ENCODE measurements at regions not wholly inside any gene's neighbourhood (a gene's known extent, or its start where the extent isn't known, plus 50 kb on each side); places are given as distances from the start of the nearest gene placed in this dataset.
"Not testable (repeated sequence)": the region's sequence is repeated elsewhere in the genome, so short reads cannot be mapped to it uniquely, and the experiment has no call there.

GRCh38 chr10:109744020-109744419 is 179.3 kb downstream of the XPNPEP1 start:
- no peak overlapping the region for H3K27ac ChIP-seq (ENCODE audit: low read depth)
- H3K36me3 ChIP-seq (ENCODE audit: insufficient read depth) = no peaks in the 10 kb centered on the region
- peak; percentile 21 for DNase-seq (ENCODE audit: extremely low spot score)
- no peak overlapping the region for H3K4me3 ChIP-seq (ENCODE audit: low read depth, low read length)
- no peaks in the 10 kb centered on the region for H3K4me1 ChIP-seq (ENCODE audit: insufficient read depth)

- Histone ChIP-seq H3K27ac (ENCODE audit: low read depth) (no peak overlapping the region), H3K36me3 (ENCODE audit: insufficient read depth) (no peaks in the 10 kb centered on the region), H3K4me3 (ENCODE audit: low read depth, low read length) (no peak overlapping the region), H3K4me1 (ENCODE audit: insufficient read depth) (no peaks in the 10 kb centered on the region)
- DNase-seq (ENCODE audit: extremely low spot score) = no peak
- WGBS = 58% methylated on average over 2 of the region's 2 CpGs
Observed at GRCh38 chr10:109743574-109743973, 179.7 kb downstream of the XPNPEP1 start.

GRCh38 chr10:109743146-109743545 is 180.2 kb downstream of the XPNPEP1 start:
- Histone ChIP-seq H3K36me3 (ENCODE audit: insufficient read depth) (no peaks in the 10 kb centered on the region), H3K27ac (ENCODE audit: low read depth) (no peak overlapping the region), H3K4me3 (ENCODE audit: low read depth, low read length) (no peak overlapping the region), H3K4me1 (ENCODE audit: insufficient read depth) (no peaks in the 10 kb centered on the region)
- 55% methylated on average over 5 of the region's 5 CpGs for WGBS
- DNase-seq (ENCODE audit: extremely low spot score) = no peak

GRCh38 chr10:109741712-109742111 is 181.6 kb downstream of the XPNPEP1 start:
- Histone ChIP-seq H3K36me3 (ENCODE audit: insufficient read depth) (no peaks in the 10 kb centered on the region), H3K4me1 (ENCODE audit: insufficient read depth) (no peaks in the 10 kb centered on the region), H3K27ac (ENCODE audit: low read depth) (no peak overlapping the region), H3K4me3 (ENCODE audit: low read depth, low read length) (no peak overlapping the region)
- 78% methylated on average over 2 of the region's 2 CpGs for WGBS
- DNase-seq (ENCODE audit: extremely low spot score) = no peak

- WGBS = 71% methylated on average over 3 of the region's 3 CpGs
- no peaks in the 10 kb centered on the region for H3K4me1 ChIP-seq (ENCODE audit: insufficient read depth)
- H3K27ac ChIP-seq (ENCODE audit: low read depth) = no peak overlapping the region
- H3K36me3 ChIP-seq (ENCODE audit: insufficient read depth) = no peaks in the 10 kb centered on the region
- DNase-seq (ENCODE audit: extremely low spot score) = no peak
- no peak overlapping the region for H3K4me3 ChIP-seq (ENCODE audit: low read depth, low read length)
Observed at GRCh38 chr10:109740436-109740835, 182.9 kb downstream of the XPNPEP1 start.

- no peaks in the 10 kb centered on the region for H3K4me1 ChIP-seq (ENCODE audit: insufficient read depth)
- H3K4me3 ChIP-seq (ENCODE audit: low read depth, low read length) = no peak overlapping the region
- WGBS = 88% methylated on average over 5 of the region's 5 CpGs
- no peak overlapping the region for H3K27ac ChIP-seq (ENCODE audit: low read depth)
- H3K36me3 ChIP-seq (ENCODE audit: insufficient read depth) = no peaks in the 10 kb centered on the region
- no peak for DNase-seq (ENCODE audit: extremely low spot score)
Observed at GRCh38 chr10:109737626-109738025, 185.7 kb downstream of the XPNPEP1 start.

- Histone ChIP-seq H3K36me3 (ENCODE audit: insufficient read depth) (no peaks in the 10 kb centered on the region), H3K4me3 (ENCODE audit: low read depth, low read length) (no peak overlapping the region), H3K4me1 (ENCODE audit: insufficient read depth) (no peaks in the 10 kb centered on the region), H3K27ac (ENCODE audit: low read depth) (no peak overlapping the region)
- WGBS = 88% methylated on average over 4 of the region's 4 CpGs
- no peak for DNase-seq (ENCODE audit: extremely low spot score)
Observed at GRCh38 chr10:109737009-109737408, 186.3 kb downstream of the XPNPEP1 start.

- WGBS = 69% methylated on average over 4 of the region's 4 CpGs
- H3K4me1 ChIP-seq (ENCODE audit: insufficient read depth) = no peaks in the 10 kb centered on the region
- H3K36me3 ChIP-seq (ENCODE audit: insufficient read depth) = no peaks in the 10 kb centered on the region
- H3K27ac ChIP-seq (ENCODE audit: low read depth) = no peak overlapping the region
- no peak overlapping the region for H3K4me3 ChIP-seq (ENCODE audit: low read depth, low read length)
- no peak for DNase-seq (ENCODE audit: extremely low spot score)
Observed at GRCh38 chr10:109735776-109736175, 187.5 kb downstream of the XPNPEP1 start.

- Histone ChIP-seq H3K36me3 (ENCODE audit: insufficient read depth) (no peaks in the 10 kb centered on the region), H3K4me3 (ENCODE audit: low read depth, low read length) (no peak overlapping the region), H3K27ac (ENCODE audit: low read depth) (no peak overlapping the region), H3K4me1 (ENCODE audit: insufficient read depth) (no peaks in the 10 kb centered on the region)
- 48% methylated on average over 3 of the region's 3 CpGs for WGBS
- DNase-seq (ENCODE audit: extremely low spot score) = no peak
Observed at GRCh38 chr10:109732254-109732965, 190.9 kb downstream of the XPNPEP1 start.

- 73% methylated on average over 4 of the region's 4 CpGs for WGBS
- not testable (repeated sequence) for DNase-seq (ENCODE audit: extremely low spot score); H3K27ac ChIP-seq (ENCODE audit: low read depth); H3K36me3 ChIP-seq (ENCODE audit: insufficient read depth); H3K4me1 ChIP-seq (ENCODE audit: insufficient read depth); H3K4me3 ChIP-seq (ENCODE audit: low read depth, low read length)
Observed at GRCh38 chr10:109729895-109730294, 193.4 kb downstream of the XPNPEP1 start.

GRCh38 chr10:109727436-109727835 is 195.9 kb downstream of the XPNPEP1 start:
- H3K36me3 ChIP-seq (ENCODE audit: insufficient read depth) = no peaks in the 10 kb centered on the region
- no peaks in the 10 kb centered on the region for H3K4me1 ChIP-seq (ENCODE audit: insufficient read depth)
- H3K27ac ChIP-seq (ENCODE audit: low read depth) = no peak overlapping the region
- no peak for DNase-seq (ENCODE audit: extremely low spot score)
- WGBS = 29% methylated on average over 1 of the region's 1 CpG
- no peak overlapping the region for H3K4me3 ChIP-seq (ENCODE audit: low read depth, low read length)

GRCh38 chr10:109726473-109726872 is 196.8 kb downstream of the XPNPEP1 start:
- no peak for DNase-seq (ENCODE audit: extremely low spot score)
- H3K4me1 ChIP-seq (ENCODE audit: insufficient read depth) = no peaks in the 10 kb centered on the region
- no peaks in the 10 kb centered on the region for H3K36me3 ChIP-seq (ENCODE audit: insufficient read depth)
- no peak overlapping the region for H3K4me3 ChIP-seq (ENCODE audit: low read depth, low read length)
- 26% methylated on average over 2 of the region's 2 CpGs for WGBS
- no peak overlapping the region for H3K27ac ChIP-seq (ENCODE audit: low read depth)

- Histone ChIP-seq H3K4me1 (ENCODE audit: insufficient read depth) (no peaks in the 10 kb centered on the region), H3K4me3 (ENCODE audit: low read depth, low read length) (no peak overlapping the region), H3K36me3 (ENCODE audit: insufficient read depth) (no peaks in the 10 kb centered on the region), H3K27ac (ENCODE audit: low read depth) (no peak overlapping the region)
- DNase-seq (ENCODE audit: extremely low spot score) = no peak
- WGBS = 58% methylated on average over 3 of the region's 3 CpGs
Observed at GRCh38 chr10:109723305-109723704, 200.0 kb downstream of the XPNPEP1 start.

GRCh38 chr10:109721453-109722064 is 201.8 kb downstream of the XPNPEP1 start:
- 87% methylated on average over 3 of the region's 3 CpGs for WGBS
- no peaks in the 10 kb centered on the region for H3K36me3 ChIP-seq (ENCODE audit: insufficient read depth)
- DNase-seq (ENCODE audit: extremely low spot score) = no peak

More at GRCh38 chr10:109721453-109722064, 201.8 kb downstream of the XPNPEP1 start:
- Histone ChIP-seq H3K27ac (ENCODE audit: low read depth) (no peak overlapping the region), H3K4me1 (ENCODE audit: insufficient read depth) (no peaks in the 10 kb centered on the region), H3K4me3 (ENCODE audit: low read depth, low read length) (no peak overlapping the region)

Data from urinary bladder (tissue), 3 donors.